ENCODE measurements at regions not wholly inside any gene's neighbourhood (a gene's known extent, or its start where the extent isn't known, plus 50 kb on each side); places are given as distances from the start of the nearest gene placed in this dataset.

DNA sequence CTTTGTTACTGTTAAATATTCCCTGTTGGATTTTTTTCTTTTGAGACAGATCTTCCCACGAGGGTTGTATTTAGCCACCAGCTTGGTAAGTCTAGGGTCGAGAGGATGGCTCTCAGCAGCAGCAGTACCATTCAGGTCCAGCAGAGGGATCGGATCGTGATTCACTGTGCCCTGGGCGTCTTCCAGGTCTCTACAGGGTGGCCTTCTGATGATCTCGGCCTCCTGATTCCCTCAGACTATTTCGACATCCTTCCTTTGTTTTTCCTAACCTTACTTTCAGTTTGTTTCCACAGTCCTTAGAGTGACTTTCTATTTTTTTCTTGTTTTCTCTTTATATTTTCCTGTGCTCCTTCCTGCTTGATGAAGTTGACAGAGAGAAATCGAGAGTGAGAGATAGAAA lies 1436.9 kb downstream of the UQCRFS1 start:
- Mint-ChIP-seq H3K4me1 (ENCODE audit: low read depth) (no peaks in the 10 kb centered on the region), H3K27me3 (ENCODE audit: low read depth) (no peaks in the 10 kb centered on the region), H3K36me3 (ENCODE audit: low read depth) (peaks cover 40% of the 10 kb centered on the region), H3K27ac (no peak overlapping the region), H3K9me3 (peaks cover 98% of the 10 kb centered on the region), H3K4me3 (ENCODE audit: low read depth) (no peak overlapping the region)
- no peak for DNase-seq (ENCODE audit: low spot score)
- intact Hi-C loops (cut with micrococcal nuclease), result no loop called here

DNA sequence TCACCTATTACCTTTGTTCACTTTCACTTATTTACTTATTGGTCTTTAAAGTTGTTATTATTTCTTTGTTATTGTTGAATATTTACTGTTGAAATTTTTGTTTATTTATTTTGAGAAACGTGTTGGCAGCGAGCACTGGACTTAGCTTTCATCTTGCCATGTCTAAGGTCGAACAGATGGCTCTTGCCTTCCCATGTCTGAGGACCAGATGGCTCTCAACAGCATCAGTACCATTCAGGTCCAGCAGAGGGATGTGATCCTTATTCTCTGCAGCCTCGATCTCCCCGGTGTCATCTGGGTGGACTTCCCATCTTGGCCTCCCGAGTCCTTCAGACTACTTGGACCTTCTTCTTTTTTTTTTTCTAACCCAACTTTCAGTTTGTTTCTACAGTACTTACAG lies 1437.6 kb downstream of the UQCRFS1 start:
- no peaks in the 10 kb centered on the region for H3K27me3 Mint-ChIP-seq (ENCODE audit: low read depth)
- no peak overlapping the region for H3K4me3 Mint-ChIP-seq (ENCODE audit: low read depth)
- peaks cover 97% of the 10 kb centered on the region for H3K9me3 Mint-ChIP-seq
- H3K27ac Mint-ChIP-seq, result no peak overlapping the region
- H3K36me3 Mint-ChIP-seq (ENCODE audit: low read depth), result peaks cover 34% of the 10 kb centered on the region
- intact Hi-C loops (cut with micrococcal nuclease), result no loop called here
- no peak for DNase-seq (ENCODE audit: low spot score)
- no peaks in the 10 kb centered on the region for H3K4me1 Mint-ChIP-seq (ENCODE audit: low read depth)

DNA sequence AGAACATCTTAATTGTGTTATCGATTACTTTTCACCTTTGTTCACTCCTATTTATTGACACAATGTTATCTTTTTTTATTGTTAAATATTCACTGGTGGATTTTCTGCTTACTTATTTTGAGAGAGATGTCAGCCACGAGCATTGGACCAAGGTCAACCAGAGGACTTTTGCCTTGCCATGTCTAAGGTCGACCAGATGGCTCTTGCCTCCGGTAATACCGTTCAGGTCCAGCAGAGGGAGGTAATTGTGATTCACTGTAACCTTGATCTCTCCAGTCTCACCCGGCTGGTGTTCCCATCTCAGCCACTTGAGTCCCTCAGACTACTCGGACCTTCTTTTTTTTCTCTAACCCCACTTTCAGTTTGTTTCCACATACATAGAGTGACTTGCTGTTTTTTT lies 1438.1 kb downstream of the UQCRFS1 start:
- DNase-seq (ENCODE audit: low spot score), result no peak
- Mint-ChIP-seq H3K27me3 (ENCODE audit: low read depth) (no peaks in the 10 kb centered on the region), H3K4me3 (ENCODE audit: low read depth) (no peak overlapping the region), H3K4me1 (ENCODE audit: low read depth) (no peaks in the 10 kb centered on the region), H3K36me3 (ENCODE audit: low read depth) (peaks cover 33% of the 10 kb centered on the region), H3K27ac (no peak overlapping the region), H3K9me3 (peaks cover 97% of the 10 kb centered on the region)
- intact Hi-C loops (cut with micrococcal nuclease), result no loop called here

DNA sequence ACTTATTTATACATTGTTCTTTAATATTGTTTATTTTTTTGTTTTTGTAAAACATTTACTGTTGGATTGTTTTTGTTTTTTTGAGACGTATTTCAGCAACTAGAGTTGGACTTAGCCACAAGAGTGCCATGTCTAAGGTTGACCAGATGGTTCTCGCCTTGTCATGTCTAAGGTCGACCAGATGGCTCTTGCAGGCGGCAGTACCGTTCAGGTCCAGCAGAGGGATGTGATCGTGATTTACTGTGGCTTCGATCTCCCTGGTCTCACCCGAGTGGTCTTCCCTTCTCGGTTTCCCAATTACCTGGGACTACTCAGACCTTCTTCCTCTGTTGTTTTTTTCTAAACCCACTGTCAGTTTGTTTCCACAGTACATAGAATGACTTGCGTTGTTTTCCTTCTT lies 1438.6 kb downstream of the UQCRFS1 start:
- Mint-ChIP-seq H3K36me3 (ENCODE audit: low read depth) (peaks cover 32% of the 10 kb centered on the region), H3K4me1 (ENCODE audit: low read depth) (no peaks in the 10 kb centered on the region), H3K27ac (no peak overlapping the region), H3K9me3 (peaks cover 97% of the 10 kb centered on the region), H3K27me3 (ENCODE audit: low read depth) (no peaks in the 10 kb centered on the region), H3K4me3 (ENCODE audit: low read depth) (no peak overlapping the region)
- DNase-seq (ENCODE audit: low spot score), result no peak
- intact Hi-C loops (cut with micrococcal nuclease), result no loop called here

DNA sequence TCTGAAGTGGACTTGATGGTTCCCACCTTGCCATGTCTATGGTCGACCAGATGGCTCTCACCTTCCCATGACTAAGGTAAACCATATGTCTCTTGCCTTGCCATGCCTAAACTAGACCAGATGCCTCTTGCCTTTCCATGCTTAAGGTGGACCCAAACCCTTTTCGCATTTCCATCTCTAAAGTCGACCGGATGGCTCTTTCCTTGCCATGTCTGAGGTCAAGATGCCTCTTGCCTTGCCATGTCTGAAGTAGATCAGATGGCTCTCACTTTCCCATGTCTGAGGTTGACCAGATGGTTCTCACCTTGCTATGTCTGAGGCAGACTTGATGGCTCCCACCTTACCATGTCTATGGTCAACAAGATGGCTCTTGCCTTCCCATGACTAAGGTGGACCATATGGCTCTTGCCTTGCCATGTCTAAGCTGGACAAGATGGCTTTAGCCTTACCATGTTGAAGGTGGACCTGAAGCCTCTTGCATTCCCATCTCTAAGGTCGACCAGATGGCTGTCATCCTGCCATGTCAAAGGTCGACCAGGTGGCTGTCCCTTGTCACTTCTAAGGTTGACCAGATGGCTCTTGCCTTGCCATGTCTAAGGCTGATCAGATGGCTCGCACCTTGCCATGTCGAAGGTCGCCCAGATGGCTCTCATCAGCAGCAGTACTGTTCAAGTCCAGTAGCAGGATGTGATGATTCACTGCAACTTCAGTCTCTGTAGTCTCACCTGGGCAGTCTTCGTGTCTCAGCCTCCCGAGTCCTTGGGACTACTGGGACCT lies 1439.4 kb downstream of the UQCRFS1 start:
- peaks cover 97% of the 10 kb centered on the region for H3K9me3 Mint-ChIP-seq
- H3K4me3 Mint-ChIP-seq (ENCODE audit: low read depth), result no peak overlapping the region
- H3K27ac Mint-ChIP-seq, result no peak overlapping the region
- H3K27me3 Mint-ChIP-seq (ENCODE audit: low read depth), result no peaks in the 10 kb centered on the region
- no peak for DNase-seq (ENCODE audit: low spot score)
- peaks cover 23% of the 10 kb centered on the region for H3K36me3 Mint-ChIP-seq (ENCODE audit: low read depth)
- intact Hi-C loops (cut with micrococcal nuclease), result no loop called here
- H3K4me1 Mint-ChIP-seq (ENCODE audit: low read depth), result no peaks in the 10 kb centered on the region

DNA sequence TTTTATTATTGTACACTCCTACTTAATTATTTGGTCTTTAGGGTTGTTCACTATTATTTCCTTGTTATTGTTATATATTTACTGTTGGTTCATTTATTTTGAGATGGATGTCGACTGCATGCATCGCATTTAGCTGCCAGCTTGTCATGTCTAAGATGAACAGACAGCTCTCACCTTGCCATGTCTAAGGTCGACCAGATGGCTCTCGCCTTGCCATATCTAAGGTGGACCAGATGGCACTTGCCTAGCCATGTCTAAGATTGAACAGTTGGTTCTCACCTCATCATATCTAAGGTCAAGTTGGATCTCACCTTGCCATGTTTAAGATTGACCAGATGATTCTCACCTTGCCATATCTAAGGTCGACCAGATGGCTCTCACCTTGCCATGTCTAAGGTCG lies 1440.9 kb downstream of the UQCRFS1 start:
- Mint-ChIP-seq H3K27ac (no peak overlapping the region), H3K27me3 (ENCODE audit: low read depth) (no peaks in the 10 kb centered on the region), H3K4me3 (ENCODE audit: low read depth) (no peak overlapping the region), H3K4me1 (ENCODE audit: low read depth) (no peaks in the 10 kb centered on the region), H3K36me3 (ENCODE audit: low read depth) (peaks cover 20% of the 10 kb centered on the region), H3K9me3 (peaks cover 96% of the 10 kb centered on the region)
- intact Hi-C loops (cut with micrococcal nuclease), result no loop called here
- DNase-seq (ENCODE audit: low spot score), result no peak

DNA sequence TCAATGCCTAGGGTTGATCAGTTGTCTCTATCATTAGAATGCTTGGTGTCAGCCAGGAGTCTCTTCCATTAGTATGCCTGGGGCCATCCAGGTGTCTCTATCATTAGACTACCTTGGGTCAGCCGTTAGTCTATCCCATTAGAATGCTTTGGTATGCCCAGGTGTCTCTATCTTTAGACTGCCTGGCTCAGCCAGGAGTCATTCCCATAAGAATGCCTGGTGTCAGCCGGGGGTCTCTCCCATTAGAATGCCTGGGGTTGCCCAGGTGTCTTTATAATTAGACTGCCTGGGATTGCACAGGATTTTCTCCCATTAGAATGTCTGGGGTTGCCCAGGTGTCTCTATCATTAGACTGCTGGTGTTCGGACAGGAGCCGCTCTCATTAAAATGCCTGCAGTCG lies 1442.9 kb downstream of the UQCRFS1 start:
- DNase-seq (ENCODE audit: low spot score), result no peak
- no peaks in the 10 kb centered on the region for H3K4me1 Mint-ChIP-seq (ENCODE audit: low read depth)
- peaks cover 98% of the 10 kb centered on the region for H3K9me3 Mint-ChIP-seq
- intact Hi-C loops (cut with micrococcal nuclease), result no loop called here
- no peaks in the 10 kb centered on the region for H3K27me3 Mint-ChIP-seq (ENCODE audit: low read depth)
- H3K4me3 Mint-ChIP-seq (ENCODE audit: low read depth), result no peak overlapping the region
- H3K36me3 Mint-ChIP-seq (ENCODE audit: low read depth), result peaks cover 5% of the 10 kb centered on the region
- H3K27ac Mint-ChIP-seq, result no peak overlapping the region

DNA sequence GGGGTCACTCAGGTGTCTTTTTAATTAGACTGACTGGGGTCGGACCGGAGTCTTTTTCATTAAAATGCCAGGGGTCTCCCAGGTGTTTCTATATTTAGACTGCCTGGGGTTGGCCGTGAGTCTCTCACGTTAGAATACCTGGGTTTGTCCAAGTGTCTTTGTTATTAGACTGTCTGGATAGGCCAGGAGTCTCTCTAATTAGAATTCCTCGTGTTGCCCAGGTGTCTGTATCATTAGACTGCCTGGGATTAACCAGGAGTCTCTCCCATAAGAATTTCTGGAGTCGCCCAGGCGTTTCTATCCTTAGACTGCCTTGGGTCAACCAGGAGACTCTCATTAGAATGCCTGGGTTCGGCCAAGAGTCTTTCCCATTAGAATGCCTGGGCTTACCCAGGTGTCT lies 1445.7 kb downstream of the UQCRFS1 start:
- intact Hi-C loops (cut with micrococcal nuclease), result no loop called here
- Mint-ChIP-seq H3K27me3 (ENCODE audit: low read depth) (no peaks in the 10 kb centered on the region), H3K4me1 (ENCODE audit: low read depth) (no peaks in the 10 kb centered on the region), H3K27ac (no peak overlapping the region), H3K9me3 (peaks cover 98% of the 10 kb centered on the region), H3K36me3 (ENCODE audit: low read depth) (no peaks in the 10 kb centered on the region), H3K4me3 (ENCODE audit: low read depth) (no peak overlapping the region)
- DNase-seq (ENCODE audit: low spot score), result no peak

DNA sequence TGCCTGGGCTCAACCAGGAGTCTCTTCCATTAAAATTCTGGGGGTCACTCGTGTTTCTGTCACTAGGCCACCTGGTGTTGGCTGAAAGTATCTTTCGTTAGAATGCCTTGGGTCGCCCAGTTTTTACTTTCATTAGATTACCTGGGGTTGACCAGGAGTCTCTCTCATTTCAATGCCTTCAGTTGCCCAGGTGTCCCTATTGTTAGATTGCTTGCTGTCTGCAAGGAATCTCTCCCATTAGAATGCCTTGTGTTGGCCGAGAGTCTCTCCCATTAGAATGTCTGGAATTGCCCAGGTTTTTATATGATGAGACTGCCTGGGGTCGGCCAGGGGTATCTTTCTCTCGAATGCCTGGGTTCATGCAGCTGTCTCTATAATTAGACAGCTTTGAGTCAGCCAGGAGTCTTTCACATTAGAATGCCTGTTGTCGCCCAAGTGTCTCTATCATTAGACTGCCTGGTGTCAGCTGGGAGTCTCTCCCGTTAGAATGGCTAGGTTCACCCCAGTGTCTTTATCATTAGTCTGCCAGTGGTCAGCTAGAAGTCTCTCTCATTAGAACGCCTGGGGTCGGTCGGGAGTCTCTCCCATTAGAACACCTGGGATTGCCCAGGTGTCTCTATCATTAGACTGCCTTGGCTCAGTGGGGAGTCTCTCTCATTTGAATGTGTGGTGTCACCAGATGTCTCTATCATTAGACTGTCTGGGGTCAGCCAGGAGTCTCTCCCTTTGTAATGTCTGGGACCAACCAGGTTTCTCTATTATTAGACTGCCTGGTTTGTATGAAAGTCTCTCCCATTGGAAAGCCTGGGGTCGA lies 1446.8 kb downstream of the UQCRFS1 start:
- no peaks in the 10 kb centered on the region for H3K27me3 Mint-ChIP-seq (ENCODE audit: low read depth)
- H3K4me1 Mint-ChIP-seq (ENCODE audit: low read depth), result no peaks in the 10 kb centered on the region
- intact Hi-C loops (cut with micrococcal nuclease), result no loop called here
- H3K27ac Mint-ChIP-seq, result no peak overlapping the region
- peaks cover 97% of the 10 kb centered on the region for H3K9me3 Mint-ChIP-seq
- H3K4me3 Mint-ChIP-seq (ENCODE audit: low read depth), result no peak overlapping the region
- no peaks in the 10 kb centered on the region for H3K36me3 Mint-ChIP-seq (ENCODE audit: low read depth)
- DNase-seq (ENCODE audit: low spot score), result no peak

DNA sequence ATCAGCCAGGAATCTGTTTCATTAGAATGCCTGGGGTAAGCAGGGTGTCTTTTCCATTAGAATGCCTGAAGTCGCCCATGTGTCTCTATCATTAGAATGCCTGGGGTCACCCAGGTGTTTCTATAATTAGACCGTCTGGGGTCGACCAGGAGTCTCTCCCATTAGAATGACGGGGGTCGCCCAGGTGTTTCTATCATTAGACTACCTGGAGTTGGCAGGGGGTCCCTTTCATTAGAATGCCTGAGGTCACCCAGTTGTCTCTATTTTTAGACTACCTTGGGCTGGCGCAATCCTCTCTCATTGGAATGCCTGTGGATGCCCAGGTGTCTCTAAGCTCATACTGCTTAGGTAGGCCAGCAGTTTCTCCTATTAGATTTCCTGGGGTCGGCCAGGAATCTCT lies 1447.6 kb downstream of the UQCRFS1 start:
- Mint-ChIP-seq H3K9me3 (peaks cover 98% of the 10 kb centered on the region), H3K4me1 (ENCODE audit: low read depth) (no peaks in the 10 kb centered on the region), H3K36me3 (ENCODE audit: low read depth) (no peaks in the 10 kb centered on the region), H3K27me3 (ENCODE audit: low read depth) (no peaks in the 10 kb centered on the region), H3K27ac (no peak overlapping the region), H3K4me3 (ENCODE audit: low read depth) (no peak overlapping the region)
- DNase-seq (ENCODE audit: low spot score), result no peak
- intact Hi-C loops (cut with micrococcal nuclease), result no loop called here

DNA sequence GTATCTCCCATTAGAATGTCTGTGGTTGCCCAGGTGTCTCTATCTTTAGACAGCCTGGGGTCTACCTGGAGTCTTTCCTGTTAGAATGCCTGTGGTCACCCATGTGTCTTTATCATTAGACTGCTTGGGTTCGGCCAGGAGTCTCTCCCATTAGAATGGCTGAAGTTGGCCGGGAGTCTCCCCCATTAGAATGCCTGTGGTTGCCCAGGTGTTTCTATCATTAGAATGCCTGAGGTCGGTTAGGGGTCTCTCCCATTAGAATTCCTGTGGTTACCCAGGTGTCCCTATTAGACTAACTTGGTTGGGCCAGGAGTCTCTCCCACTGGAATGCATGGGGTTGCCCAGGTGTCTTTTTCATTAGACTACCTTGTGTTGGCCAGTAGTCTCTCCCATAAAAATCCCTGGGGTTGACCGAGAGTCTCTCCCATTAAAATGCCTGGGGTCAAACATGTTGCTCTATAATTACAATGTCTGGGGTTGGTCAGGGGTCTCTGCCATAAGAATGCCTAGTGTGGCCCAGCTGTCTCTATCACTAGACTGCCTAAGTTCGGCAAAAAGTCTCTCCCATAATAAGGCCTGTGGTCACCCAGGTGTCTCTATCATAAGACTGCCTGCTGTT lies 1448.7 kb downstream of the UQCRFS1 start:
- Mint-ChIP-seq H3K9me3 (peaks cover 97% of the 10 kb centered on the region), H3K4me1 (ENCODE audit: low read depth) (no peaks in the 10 kb centered on the region), H3K36me3 (ENCODE audit: low read depth) (no peaks in the 10 kb centered on the region), H3K27me3 (ENCODE audit: low read depth) (no peaks in the 10 kb centered on the region), H3K4me3 (ENCODE audit: low read depth) (no peak overlapping the region), H3K27ac (no peak overlapping the region)
- intact Hi-C loops (cut with micrococcal nuclease), result no loop called here
- DNase-seq (ENCODE audit: low spot score), result no peak

DNA sequence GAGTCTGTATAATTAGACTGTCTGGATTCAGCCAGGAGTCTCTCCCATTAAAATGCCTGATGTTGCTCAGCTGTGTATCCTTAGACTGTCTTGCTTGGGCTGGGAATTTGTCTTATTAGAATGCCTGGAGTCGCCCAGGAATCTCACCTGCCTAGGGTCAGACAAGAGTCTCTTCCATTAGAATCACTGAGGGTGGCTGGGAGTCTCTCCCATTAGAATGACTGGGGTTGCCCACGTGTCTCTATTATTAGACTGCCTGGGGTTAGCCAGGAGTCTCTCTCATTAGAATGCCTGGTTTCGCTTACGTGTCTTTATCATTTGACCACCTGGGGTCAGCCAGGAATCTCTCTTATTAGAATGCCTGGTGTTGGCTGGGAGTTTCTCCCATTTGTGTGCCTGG lies 1450.0 kb downstream of the UQCRFS1 start:
- Mint-ChIP-seq H3K27ac (no peak overlapping the region), H3K4me3 (ENCODE audit: low read depth) (no peak overlapping the region), H3K4me1 (ENCODE audit: low read depth) (no peaks in the 10 kb centered on the region), H3K9me3 (peaks cover 97% of the 10 kb centered on the region), H3K27me3 (ENCODE audit: low read depth) (no peaks in the 10 kb centered on the region), H3K36me3 (ENCODE audit: low read depth) (no peaks in the 10 kb centered on the region)
- intact Hi-C loops (cut with micrococcal nuclease), result no loop called here
- no peak for DNase-seq (ENCODE audit: low spot score)

DNA sequence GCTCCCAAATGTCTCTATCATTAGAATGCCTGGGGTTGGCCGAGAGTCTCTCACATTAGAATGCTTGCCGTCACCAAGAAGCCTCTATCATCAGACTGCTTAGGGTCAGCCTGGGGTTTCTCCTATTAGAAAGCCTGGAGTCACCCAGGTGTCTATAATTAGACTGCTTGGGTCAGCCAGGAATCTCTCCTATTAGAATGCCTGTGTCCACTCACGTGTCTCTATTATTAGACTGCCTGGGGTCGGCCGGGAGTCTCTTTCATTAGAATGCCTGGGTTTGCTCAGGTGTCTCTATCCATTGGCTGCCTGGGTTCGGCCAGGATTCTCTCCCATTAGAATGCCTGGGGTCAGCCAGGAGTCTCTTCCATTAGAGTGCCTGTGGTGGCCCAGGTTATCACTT lies 1453.1 kb downstream of the UQCRFS1 start:
- H3K27ac Mint-ChIP-seq, result no peak overlapping the region
- H3K36me3 Mint-ChIP-seq (ENCODE audit: low read depth), result no peaks in the 10 kb centered on the region
- intact Hi-C loops (cut with micrococcal nuclease), result no loop called here
- peaks cover 89% of the 10 kb centered on the region for H3K9me3 Mint-ChIP-seq
- no peaks in the 10 kb centered on the region for H3K27me3 Mint-ChIP-seq (ENCODE audit: low read depth)
- H3K4me3 Mint-ChIP-seq (ENCODE audit: low read depth), result no peak overlapping the region
- no peak for DNase-seq (ENCODE audit: low spot score)
- no peaks in the 10 kb centered on the region for H3K4me1 Mint-ChIP-seq (ENCODE audit: low read depth)
